ENCODE measurements at regions not wholly inside any gene's neighbourhood (a gene's known extent, or its start where the extent isn't known, plus 50 kb on each side); places are given as distances from the start of the nearest gene placed in this dataset.

DNA sequence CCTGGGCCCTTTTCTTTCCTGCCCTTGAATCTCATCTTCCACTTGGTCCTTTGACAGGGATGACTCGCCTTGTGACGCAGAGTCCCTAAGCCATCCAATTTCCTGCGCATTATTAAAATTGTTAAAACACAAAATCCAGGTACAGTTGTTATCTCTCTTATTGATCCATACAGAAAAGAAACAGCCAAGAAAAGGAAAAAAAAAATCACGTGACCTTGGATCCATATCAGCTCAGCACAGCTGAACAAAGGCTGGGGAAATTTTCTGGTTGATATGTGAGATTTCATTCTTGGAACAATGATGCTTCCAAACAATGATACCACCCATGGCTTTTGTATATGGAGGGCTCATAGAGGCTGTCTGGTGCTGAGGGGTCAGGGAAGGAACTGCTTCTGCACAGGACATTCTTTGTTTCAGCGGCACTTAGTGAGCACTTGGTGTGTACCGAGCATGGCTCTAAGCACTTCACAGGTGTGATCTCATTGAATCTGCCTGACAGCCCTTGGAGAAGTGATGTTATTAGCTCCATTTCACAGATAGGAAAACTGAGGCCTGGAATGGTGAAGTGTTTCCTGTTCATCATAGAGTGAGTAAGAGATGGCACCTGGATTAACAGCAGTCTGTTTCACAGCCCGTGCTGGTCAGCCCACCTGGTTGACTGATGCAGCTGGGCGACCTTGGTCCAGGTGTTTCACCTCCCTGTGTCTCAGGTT lies 155.0 kb upstream of the SULF2 start:
- no peaks in the 10 kb centered on the region for H3K9me3 ChIP-seq
- no peaks in the 10 kb centered on the region for H3K4me1 ChIP-seq
- no peak overlapping the region for H3K27ac ChIP-seq
- H3K36me3 ChIP-seq, result no peaks in the 10 kb centered on the region
- ATAC-seq (no peak), DNase-seq (no peak)
- intact Hi-C loops (cut with DNase I), result no loop called here
- TF ChIP-seq CTCF (IDR thresholded peaks at IDR 0.05), result no peak
- H3K4me3 ChIP-seq, result no peak overlapping the region
- peaks cover 0 to 16% of the 10 kb centered on the region in 2 donors for H3K27me3 ChIP-seq

GRCh38 chr20:47936612-47937011 lies 151.3 kb upstream of the SULF2 start:
- DNase-seq, result no peak
- H3K27me3 ChIP-seq, result peaks cover 0 to 31% of the 10 kb centered on the region in 2 donors
- no peak overlapping the region for H3K4me3 ChIP-seq
- H3K36me3 ChIP-seq, result no peaks in the 10 kb centered on the region
- TF ChIP-seq CTCF (IDR thresholded peaks at IDR 0.05), result no peak
- no peak for ATAC-seq
- no peak overlapping the region for H3K27ac ChIP-seq
- no peaks in the 10 kb centered on the region for H3K4me1 ChIP-seq
- intact Hi-C loops (cut with DNase I), result no loop called here
- H3K9me3 ChIP-seq, result no peaks in the 10 kb centered on the region

- no peak overlapping the region for H3K4me3 ChIP-seq
- H3K4me1 ChIP-seq, result no peaks in the 10 kb centered on the region
- no peaks in the 10 kb centered on the region for H3K36me3 ChIP-seq
- TF ChIP-seq CTCF (IDR thresholded peaks at IDR 0.05), result no peak
- no peaks in the 10 kb centered on the region for H3K9me3 ChIP-seq
- no peak overlapping the region for H3K27ac ChIP-seq
- ATAC-seq (no peak), DNase-seq (no peak)
- H3K27me3 ChIP-seq, result peaks cover 0 to 35% of the 10 kb centered on the region in 2 donors
- intact Hi-C loops (cut with DNase I), result no loop called here
Measured at GRCh38 chr20:47934761-47935160, 149.5 kb upstream of the SULF2 start.

DNA sequence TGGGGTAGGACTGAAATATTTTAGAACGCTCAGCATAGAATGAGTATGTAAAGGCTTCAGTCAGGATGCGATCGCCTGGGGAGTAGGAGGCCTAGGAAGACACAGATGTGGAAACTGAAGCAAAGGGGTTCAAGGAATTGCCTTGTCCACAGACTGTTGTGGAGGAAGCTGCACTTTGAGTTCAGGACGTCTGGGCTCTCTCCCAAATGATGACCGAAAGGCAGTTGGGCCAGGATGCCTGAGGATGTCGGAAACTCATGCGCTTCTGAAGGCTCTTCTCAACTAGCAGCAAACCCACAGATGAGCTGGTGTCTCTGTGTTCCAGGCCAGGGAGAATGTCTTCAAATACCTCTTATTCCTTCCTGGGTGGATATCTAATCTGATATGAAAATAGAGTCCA lies 146.2 kb upstream of the SULF2 start:
- DNase-seq (no peak), ATAC-seq (no peak)
- Histone ChIP-seq H3K27me3 (peaks cover 0 to 21% of the 10 kb centered on the region in 2 donors), H3K4me1 (no peaks in the 10 kb centered on the region), H3K9me3 (no peaks in the 10 kb centered on the region), H3K36me3 (no peaks in the 10 kb centered on the region), H3K27ac (no peak overlapping the region), H3K4me3 (no peak overlapping the region)
- TF ChIP-seq CTCF (IDR thresholded peaks at IDR 0.05), result no peak
- intact Hi-C loops (cut with DNase I), result no loop called here

- H3K4me3 ChIP-seq, result no peak overlapping the region
- H3K36me3 ChIP-seq, result no peaks in the 10 kb centered on the region
- no peak overlapping the region for H3K27ac ChIP-seq
- no peaks in the 10 kb centered on the region for H3K9me3 ChIP-seq
- DNase-seq, result no peak
- intact Hi-C loops (cut with DNase I), result no loop called here
- TF ChIP-seq CTCF (IDR thresholded peaks at IDR 0.05), result no peak
- H3K4me1 ChIP-seq, result no peaks in the 10 kb centered on the region
- peaks cover 0 to 20% of the 10 kb centered on the region in 2 donors for H3K27me3 ChIP-seq
- ATAC-seq, result no peak
Measured at GRCh38 chr20:47931002-47931401, 145.7 kb upstream of the SULF2 start.
